ENCODE measurements at regions not wholly inside any gene's neighbourhood (a gene's known extent, or its start where the extent isn't known, plus 50 kb on each side); places are given as distances from the start of the nearest gene placed in this dataset.

- TF ChIP-seq POLR2A (IDR thresholded peaks at IDR 0.05), result no peak
- TF ChIP-seq, protein P1, sequence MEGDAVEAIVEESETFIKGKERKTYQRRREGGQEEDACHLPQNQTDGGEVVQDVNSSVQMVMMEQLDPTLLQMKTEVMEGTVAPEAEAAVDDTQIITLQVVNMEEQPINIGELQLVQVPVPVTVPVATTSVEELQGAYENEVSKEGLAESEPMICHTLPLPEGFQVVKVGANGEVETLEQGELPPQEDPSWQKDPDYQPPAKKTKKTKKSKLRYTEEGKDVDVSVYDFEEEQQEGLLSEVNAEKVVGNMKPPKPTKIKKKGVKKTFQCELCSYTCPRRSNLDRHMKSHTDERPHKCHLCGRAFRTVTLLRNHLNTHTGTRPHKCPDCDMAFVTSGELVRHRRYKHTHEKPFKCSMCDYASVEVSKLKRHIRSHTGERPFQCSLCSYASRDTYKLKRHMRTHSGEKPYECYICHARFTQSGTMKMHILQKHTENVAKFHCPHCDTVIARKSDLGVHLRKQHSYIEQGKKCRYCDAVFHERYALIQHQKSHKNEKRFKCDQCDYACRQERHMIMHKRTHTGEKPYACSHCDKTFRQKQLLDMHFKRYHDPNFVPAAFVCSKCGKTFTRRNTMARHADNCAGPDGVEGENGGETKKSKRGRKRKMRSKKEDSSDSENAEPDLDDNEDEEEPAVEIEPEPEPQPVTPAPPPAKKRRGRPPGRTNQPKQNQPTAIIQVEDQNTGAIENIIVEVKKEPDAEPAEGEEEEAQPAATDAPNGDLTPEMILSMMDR (IDR thresholded peaks at IDR 0.05), result no peak
Measured at GRCh38 chr18:77395953-77396352, 146.3 kb downstream of the GALR1 start.
